Natural killer cell (primary cell): ENCODE measurements at regions not wholly inside any gene's neighbourhood (a gene's known extent, or its start where the extent isn't known, plus 50 kb on each side); places are given as distances from the start of the nearest gene placed in this dataset.

Experiments
- ATAC-seq, 3 donors: fragments of 150-1000 bp in 2 of 3; fragments of 200-7000 bp in 1 of 3; cut with Tn5 transposase; 1 replicate in 1 of 3; 2 replicates in 2 of 3; pipeline ENCODE4 v1.10.0; 2021; ENCODE audit warnings: mild to moderate bottlenecking in 2 of 3, moderate library complexity in 2 of 3
- DNase-seq, 2 donors: peaks; one replicate each; pipeline versions ENCODE4 v3.0.0 to v3.0.0-alpha.2; 2013 to 2021; ENCODE audit warnings: mixed read lengths in 1 of 2
- H3K27ac ChIP-seq: one replicate; pipeline ENCODE4 v1.5.1; 2013; ENCODE audit warnings: mild to moderate bottlenecking, low read length
- H3K27me3 ChIP-seq: one replicate; pipeline ENCODE4 v1.6.1; 2013; ENCODE audit warnings: low read length; ENCODE audit not compliant: control insufficient read depth, insufficient read depth
- H3K36me3 ChIP-seq: one replicate; pipeline ENCODE4 v1.6.1; 2013; ENCODE audit warnings: low read length; ENCODE audit not compliant: control insufficient read depth, insufficient read depth
- H3K4me1 ChIP-seq: one replicate; pipeline ENCODE4 v1.6.1; 2013; ENCODE audit warnings: low read length; ENCODE audit not compliant: control insufficient read depth, insufficient read depth
- H3K4me3 ChIP-seq: one replicate; pipeline ENCODE4 v1.5.1; 2013; ENCODE audit warnings: low read length
- H3K9me3 ChIP-seq: one replicate; pipeline ENCODE4 v1.6.1; 2013; ENCODE audit warnings: low read length; ENCODE audit not compliant: control insufficient read depth, insufficient read depth
- H3K27ac Mint-ChIP-seq, 2 donors: one replicate each; pipeline ENCODE4 v1.8.0; 2022; ENCODE audit warnings: mild to moderate bottlenecking in 2 of 2, mixed read lengths in 2 of 2, moderate library complexity in 1 of 2
- H3K27me3 Mint-ChIP-seq, 2 donors: one replicate each; pipeline ENCODE4 v1.8.0; 2022; ENCODE audit warnings: low read depth in 2 of 2, mixed read lengths in 2 of 2
- H3K36me3 Mint-ChIP-seq: one replicate; pipeline ENCODE4 v1.8.0; 2022; ENCODE audit warnings: mixed read lengths
- H3K4me1 Mint-ChIP-seq, 2 donors: one replicate each; pipeline ENCODE4 v1.8.0; 2022; ENCODE audit warnings: mixed read lengths in 2 of 2
- H3K4me3 Mint-ChIP-seq: one replicate; pipeline ENCODE4 v1.8.0; 2022; ENCODE audit warnings: mild to moderate bottlenecking, moderate library complexity, mixed read lengths
- H3K9me3 Mint-ChIP-seq, 2 donors: one replicate each; pipeline ENCODE4 v1.8.0; 2022; ENCODE audit warnings: mixed read lengths in 2 of 2
- WGBS: methylation state at CpG from one replicate; pipeline ENCODE4 v1.1.7; 2013; ENCODE audit warnings: missing lambda C conversion rate; ENCODE audit not compliant: insufficient coverage; 5-methylcytosine and 5-hydroxymethylcytosine counted together
- intact Hi-C: fragments of 100-400 bp; cut with micrococcal nuclease; formaldehyde crosslinking; loops from one replicate; pipeline ENCODE4 v1.14.2; 2022
- TF ChIP-seq, protein P1 (sequence below): fragments of 200-600 bp; IDR thresholded peaks from one replicate; pipeline ENCODE4 v1.8.0; 2022; ENCODE audit warnings: antibody characterized with exemption

DNA sequence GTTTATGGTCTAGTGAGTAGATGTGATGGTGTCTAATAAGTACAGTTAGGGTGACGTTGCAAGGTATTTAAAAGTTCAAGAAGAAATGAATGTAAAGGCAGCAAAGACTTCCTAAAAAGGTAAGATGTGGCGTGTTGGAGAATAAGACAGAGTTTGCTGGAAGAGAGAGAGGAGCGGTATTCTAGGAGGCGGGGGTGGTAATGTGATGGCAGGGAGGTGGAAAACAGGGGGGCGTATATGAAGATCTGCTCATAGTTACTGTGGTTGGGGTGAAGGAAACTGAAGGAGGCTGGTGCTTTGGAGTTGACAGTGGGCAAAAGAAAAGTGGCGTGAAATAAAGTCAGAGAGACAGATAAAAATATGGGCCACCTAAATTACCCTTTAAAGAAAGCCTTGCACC is 164.9 kb upstream of the LRRN1 start:
- Histone ChIP-seq H3K4me3 (no peak overlapping the region), H3K9me3 (no peaks in the 10 kb centered on the region), H3K27ac (no peak overlapping the region), H3K27me3 (no peaks in the 10 kb centered on the region), H3K4me1 (no peaks in the 10 kb centered on the region), H3K36me3 (no peaks in the 10 kb centered on the region)
- no peaks in the 10 kb centered on the region for H3K9me3 Mint-ChIP-seq
- H3K4me1 Mint-ChIP-seq: no peaks in the 10 kb centered on the region
- DNase-seq (no peak), ATAC-seq (no peak)
- no peak overlapping the region for H3K27ac Mint-ChIP-seq
- no peaks in the 10 kb centered on the region for H3K36me3 Mint-ChIP-seq
- H3K4me3 Mint-ChIP-seq: no peak overlapping the region
- 93% methylated on average over 6 of the region's 6 CpGs for WGBS
- peaks cover 0 to 5% of the 10 kb centered on the region in 2 donors for H3K27me3 Mint-ChIP-seq
- TF ChIP-seq, protein P1, sequence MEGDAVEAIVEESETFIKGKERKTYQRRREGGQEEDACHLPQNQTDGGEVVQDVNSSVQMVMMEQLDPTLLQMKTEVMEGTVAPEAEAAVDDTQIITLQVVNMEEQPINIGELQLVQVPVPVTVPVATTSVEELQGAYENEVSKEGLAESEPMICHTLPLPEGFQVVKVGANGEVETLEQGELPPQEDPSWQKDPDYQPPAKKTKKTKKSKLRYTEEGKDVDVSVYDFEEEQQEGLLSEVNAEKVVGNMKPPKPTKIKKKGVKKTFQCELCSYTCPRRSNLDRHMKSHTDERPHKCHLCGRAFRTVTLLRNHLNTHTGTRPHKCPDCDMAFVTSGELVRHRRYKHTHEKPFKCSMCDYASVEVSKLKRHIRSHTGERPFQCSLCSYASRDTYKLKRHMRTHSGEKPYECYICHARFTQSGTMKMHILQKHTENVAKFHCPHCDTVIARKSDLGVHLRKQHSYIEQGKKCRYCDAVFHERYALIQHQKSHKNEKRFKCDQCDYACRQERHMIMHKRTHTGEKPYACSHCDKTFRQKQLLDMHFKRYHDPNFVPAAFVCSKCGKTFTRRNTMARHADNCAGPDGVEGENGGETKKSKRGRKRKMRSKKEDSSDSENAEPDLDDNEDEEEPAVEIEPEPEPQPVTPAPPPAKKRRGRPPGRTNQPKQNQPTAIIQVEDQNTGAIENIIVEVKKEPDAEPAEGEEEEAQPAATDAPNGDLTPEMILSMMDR: no peak
- intact Hi-C loops: no loop called here

DNA sequence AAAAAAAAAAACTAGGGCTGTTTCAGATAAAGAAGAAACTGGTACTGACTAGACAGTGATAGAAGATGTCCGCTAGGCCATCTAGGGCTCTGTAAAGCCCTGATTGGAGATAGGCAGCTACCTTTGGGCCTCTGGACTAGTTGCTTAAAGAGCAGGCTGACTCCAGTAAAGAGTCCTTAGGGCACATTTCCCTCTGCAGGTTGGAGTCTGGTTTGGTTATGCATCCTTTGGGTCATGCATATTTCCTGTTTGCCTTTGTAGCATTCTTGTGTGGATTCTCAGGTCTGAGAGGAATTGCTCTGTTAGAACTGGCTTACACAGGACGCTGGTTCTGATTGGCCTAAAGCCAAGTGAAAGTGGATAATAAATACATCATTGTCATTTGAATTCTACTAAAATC is 165.5 kb upstream of the LRRN1 start:
- peaks cover 0 to 5% of the 10 kb centered on the region in 2 donors for H3K27me3 Mint-ChIP-seq
- Histone ChIP-seq H3K36me3 (no peaks in the 10 kb centered on the region), H3K4me3 (no peak overlapping the region), H3K9me3 (no peaks in the 10 kb centered on the region), H3K27ac (no peak overlapping the region), H3K27me3 (no peaks in the 10 kb centered on the region), H3K4me1 (no peaks in the 10 kb centered on the region)
- no peaks in the 10 kb centered on the region for H3K36me3 Mint-ChIP-seq
- no peak overlapping the region for H3K4me3 Mint-ChIP-seq
- TF ChIP-seq, protein P1: no peak
- WGBS: 75% methylated on average over 2 of the region's 2 CpGs
- no peak overlapping the region for H3K27ac Mint-ChIP-seq
- intact Hi-C loops: no loop called here
- ATAC-seq (no peak), DNase-seq (no peak)
- no peaks in the 10 kb centered on the region for H3K9me3 Mint-ChIP-seq
- no peaks in the 10 kb centered on the region for H3K4me1 Mint-ChIP-seq

- no peaks in the 10 kb centered on the region for H3K9me3 Mint-ChIP-seq
- DNase-seq (no peak), ATAC-seq (no peak)
- no peaks in the 10 kb centered on the region for H3K36me3 ChIP-seq
- TF ChIP-seq, protein P1: no peak
- H3K4me1 ChIP-seq: no peaks in the 10 kb centered on the region
- intact Hi-C loops: no loop called here
- no peak overlapping the region for H3K27ac ChIP-seq
- H3K4me1 Mint-ChIP-seq: no peaks in the 10 kb centered on the region
- no peak overlapping the region for H3K27ac Mint-ChIP-seq
- no peaks in the 10 kb centered on the region for H3K27me3 ChIP-seq
- no peaks in the 10 kb centered on the region for H3K36me3 Mint-ChIP-seq
- no peak overlapping the region for H3K4me3 Mint-ChIP-seq
- H3K4me3 ChIP-seq: no peak overlapping the region
- no peaks in the 10 kb centered on the region for H3K9me3 ChIP-seq
- H3K27me3 Mint-ChIP-seq: peaks cover 0 to 5% of the 10 kb centered on the region in 2 donors
- WGBS: no CpG with 5 or more reads among the region's 2 CpGs
These were observed 166.8 kb upstream of the LRRN1 start for GRCh38 chr3:3632449-3632848.

GRCh38 chr3:3631114-3631513 is 168.1 kb upstream of the LRRN1 start:
- Histone ChIP-seq H3K4me1 (no peaks in the 10 kb centered on the region), H3K9me3 (no peaks in the 10 kb centered on the region), H3K4me3 (no peak overlapping the region), H3K36me3 (no peaks in the 10 kb centered on the region), H3K27ac (no peak overlapping the region), H3K27me3 (no peaks in the 10 kb centered on the region)
- 92% methylated on average over 4 of the region's 4 CpGs for WGBS
- DNase-seq (no peak), ATAC-seq (no peak)
- intact Hi-C loops: no loop called here
- Mint-ChIP-seq H3K36me3 (no peaks in the 10 kb centered on the region), H3K27ac (no peak overlapping the region), H3K9me3 (no peaks in the 10 kb centered on the region), H3K4me1 (no peaks in the 10 kb centered on the region), H3K27me3 (peaks cover 0 to 5% of the 10 kb centered on the region in 2 donors), H3K4me3 (no peak overlapping the region)
- TF ChIP-seq, protein P1: no peak
